GM12873 (cell line): ENCODE measurements at regions not wholly inside any gene's neighbourhood (a gene's known extent, or its start where the extent isn't known, plus 50 kb on each side); places are given as distances from the start of the nearest gene placed in this dataset.

Source experiments
- TF ChIP-seq, protein P1 (sequence below): IDR thresholded peaks from 2 replicates; pipeline ENCODE4 v1.5.1; 2012; ENCODE audit warnings: low read depth, mild to moderate bottlenecking, moderate library complexity, low read length, control low read depth; ENCODE audit not compliant: insufficient read depth; ENCODE audit errors: missing control alignments

DNA sequence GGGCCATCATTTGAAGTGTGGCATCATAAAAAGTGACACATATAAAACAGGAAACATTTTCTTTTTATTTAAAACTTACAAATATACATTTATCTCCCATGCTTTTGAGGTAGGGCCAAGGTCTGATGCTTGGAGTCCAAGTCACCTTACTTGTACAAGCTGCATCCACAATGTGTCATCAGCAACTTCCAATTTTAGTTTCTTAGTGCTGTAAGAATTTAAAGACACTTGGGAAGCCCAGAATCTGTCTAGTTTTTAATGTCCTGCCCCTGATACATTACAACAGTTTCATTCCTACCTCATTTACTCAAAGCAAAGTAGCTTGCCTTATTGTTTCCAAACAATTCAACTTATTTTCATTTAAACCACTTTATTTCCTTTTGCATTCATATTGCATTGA is 297.7 kb downstream of the MTX2 start:
- TF ChIP-seq, protein P1, sequence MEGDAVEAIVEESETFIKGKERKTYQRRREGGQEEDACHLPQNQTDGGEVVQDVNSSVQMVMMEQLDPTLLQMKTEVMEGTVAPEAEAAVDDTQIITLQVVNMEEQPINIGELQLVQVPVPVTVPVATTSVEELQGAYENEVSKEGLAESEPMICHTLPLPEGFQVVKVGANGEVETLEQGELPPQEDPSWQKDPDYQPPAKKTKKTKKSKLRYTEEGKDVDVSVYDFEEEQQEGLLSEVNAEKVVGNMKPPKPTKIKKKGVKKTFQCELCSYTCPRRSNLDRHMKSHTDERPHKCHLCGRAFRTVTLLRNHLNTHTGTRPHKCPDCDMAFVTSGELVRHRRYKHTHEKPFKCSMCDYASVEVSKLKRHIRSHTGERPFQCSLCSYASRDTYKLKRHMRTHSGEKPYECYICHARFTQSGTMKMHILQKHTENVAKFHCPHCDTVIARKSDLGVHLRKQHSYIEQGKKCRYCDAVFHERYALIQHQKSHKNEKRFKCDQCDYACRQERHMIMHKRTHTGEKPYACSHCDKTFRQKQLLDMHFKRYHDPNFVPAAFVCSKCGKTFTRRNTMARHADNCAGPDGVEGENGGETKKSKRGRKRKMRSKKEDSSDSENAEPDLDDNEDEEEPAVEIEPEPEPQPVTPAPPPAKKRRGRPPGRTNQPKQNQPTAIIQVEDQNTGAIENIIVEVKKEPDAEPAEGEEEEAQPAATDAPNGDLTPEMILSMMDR, result no peak

DNA sequence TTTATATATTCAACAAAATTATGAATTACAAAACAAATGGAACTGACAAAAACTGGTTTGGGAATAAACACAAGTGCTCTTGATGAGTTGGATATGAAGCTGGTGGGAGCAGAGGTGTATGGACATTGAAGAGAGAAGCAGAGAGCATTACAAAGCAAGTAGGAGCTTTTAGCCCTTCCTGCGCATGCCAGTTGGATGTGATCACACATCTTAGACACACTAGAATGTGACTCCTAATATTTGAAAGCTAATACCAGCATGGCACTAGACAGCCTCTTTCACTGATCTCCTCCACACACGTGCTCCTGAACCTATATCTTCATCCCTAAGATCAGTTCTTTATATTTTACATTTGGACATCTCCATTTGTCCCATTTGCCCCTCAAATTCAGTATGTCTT is 298.1 kb downstream of the MTX2 start:
- TF ChIP-seq, protein P1, result no peak

DNA sequence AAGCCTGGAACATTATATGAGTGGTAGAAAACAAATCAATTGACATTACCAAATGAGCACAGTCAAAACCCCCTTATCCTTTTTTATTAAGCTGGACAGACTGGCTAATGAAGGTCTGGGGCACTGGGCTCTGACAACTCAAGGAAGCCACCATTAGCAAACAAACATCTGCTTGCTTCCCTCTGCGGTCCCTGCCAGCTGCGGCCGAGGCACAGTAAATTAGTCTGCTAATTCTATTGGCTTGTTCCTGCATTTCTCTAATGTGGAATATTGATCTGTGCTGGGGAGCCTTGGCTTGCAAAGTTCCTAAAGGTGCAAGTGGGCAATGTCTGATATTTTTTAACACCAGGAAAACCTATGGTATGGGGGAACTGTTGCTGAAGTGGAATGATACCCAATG is 300.3 kb downstream of the MTX2 start:
- TF ChIP-seq, protein P1, result no peak

DNA sequence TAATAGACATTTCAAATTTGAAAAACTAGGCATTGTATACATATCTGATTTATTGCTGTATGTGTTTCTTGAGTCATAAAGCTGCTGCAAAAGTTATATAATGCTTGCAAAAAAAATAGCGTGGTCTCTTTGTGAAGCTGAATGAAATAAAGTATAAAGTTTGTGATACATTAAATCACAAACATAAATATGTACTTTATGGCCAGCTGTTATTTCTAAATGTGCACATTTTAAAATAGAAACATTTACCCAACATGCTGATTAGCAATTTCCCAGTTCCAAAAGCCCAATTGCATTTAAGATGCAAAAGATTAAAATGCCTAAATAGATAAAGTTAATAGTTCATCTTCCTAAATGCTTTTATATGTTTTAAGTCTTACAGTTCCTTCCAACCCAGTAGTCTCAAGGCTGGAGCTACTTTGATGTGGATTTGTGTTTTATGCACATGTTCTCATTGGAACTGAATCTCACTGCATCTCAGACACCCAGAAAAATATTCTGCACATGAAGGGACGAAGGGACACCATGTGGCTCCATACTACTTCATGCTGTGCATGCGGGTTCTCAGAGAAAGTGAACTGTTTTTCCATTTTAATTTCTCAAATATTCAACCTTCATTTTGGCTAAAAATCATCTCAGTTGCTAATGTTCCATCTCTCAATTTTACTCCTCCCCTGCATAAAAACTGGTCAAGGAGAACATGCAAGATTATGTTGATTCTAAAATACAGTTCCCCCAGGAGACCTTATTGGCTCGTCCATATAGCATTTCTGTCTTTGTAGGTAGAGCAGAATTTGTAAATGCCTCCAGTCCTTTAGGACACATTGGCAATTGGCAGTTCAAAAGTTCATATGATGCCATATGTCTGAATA is 304.6 kb downstream of the MTX2 start:
- TF ChIP-seq, protein P1, result no peak

DNA sequence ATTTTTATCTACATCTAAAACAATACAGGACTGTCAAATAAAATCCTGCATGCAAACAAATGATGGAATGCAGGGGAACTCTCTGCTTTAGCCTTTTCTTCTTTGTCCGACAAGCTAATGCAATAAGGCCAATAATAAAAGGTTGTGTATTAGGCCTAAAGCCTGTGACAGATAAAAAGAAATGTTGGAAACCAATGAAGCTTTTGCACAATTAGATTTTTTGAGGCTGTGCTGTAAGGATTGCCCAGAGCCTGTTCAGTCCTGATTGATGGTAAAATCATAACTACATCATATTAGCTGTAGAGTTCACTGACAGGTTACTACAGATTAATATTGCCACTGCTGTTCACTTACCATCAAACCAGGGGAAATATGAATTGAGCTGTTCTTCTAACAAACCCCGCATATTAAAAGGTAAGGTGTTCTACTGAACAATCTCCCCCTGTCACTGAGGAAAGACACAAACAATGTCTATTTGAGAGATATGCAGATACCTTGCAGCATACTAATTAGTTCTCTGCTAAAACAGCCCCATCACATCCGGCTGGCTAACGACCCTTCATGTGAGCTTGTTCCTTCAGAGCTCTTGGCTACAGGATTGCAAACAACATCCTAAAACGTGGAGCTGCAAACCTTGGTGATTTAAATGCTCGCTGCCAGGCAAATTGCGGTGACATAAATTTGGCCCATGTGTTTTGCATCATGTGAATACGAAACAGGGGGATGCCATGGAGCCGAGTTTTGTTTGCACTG is 305.4 kb downstream of the MTX2 start:
- TF ChIP-seq, protein P1, result no peak

DNA sequence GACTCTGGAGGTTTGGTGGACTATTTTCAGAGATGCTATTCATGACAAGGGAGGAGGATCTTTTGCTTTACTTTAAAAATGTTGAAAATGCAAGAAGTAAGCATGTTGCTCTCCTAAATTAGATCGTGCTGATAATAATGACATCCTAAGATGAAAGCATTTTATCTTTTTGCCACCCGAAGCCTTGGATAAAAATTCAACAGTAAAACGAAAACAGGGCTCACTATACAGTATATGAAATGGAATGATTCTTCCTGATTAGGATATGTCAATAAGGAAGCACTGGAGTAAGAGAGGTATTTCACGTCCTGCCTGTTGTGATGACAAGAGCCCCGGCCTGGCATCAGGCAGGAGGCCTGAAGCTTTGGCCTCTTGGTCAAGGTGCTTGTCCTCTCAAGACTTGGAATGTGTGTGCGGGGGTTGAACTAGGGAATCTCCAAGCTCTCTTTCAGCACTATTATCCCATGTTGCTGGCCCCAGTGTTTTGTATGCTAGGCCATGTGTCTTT is 306.0 kb downstream of the MTX2 start:
- TF ChIP-seq, protein P1, result no peak

DNA sequence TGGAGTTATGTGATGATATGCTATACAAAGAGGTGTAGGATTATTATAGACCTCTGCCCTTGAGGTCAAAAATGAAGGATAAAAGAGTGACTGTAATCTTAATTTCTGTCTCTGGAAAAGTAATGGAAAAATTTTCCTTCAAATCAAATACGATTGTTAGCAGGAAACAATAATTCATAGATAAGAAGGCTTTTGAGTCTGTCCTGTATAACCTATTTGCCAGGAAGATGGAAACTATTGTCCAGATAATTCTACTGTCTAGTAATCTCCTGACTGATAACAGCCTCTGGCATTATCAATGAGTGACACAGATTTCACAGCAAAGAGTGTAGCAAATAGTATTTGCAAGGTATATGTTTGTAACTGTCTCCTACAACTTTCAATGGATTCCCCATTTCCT is 307.8 kb downstream of the MTX2 start:
- TF ChIP-seq, protein P1, result no peak
